GM18520 (cell line): ENCODE measurements at regions not wholly inside any gene's neighbourhood (a gene's known extent, or its start where the extent isn't known, plus 50 kb on each side); places are given as distances from the start of the nearest gene placed in this dataset.
"Not testable (repeated sequence)": the region's sequence is repeated elsewhere in the genome, so short reads cannot be mapped to it uniquely, and the experiment has no call there.

Source experiments
- ATAC-seq: cut with Tn5 transposase; IDR thresholded peaks from one replicate; pipeline ENCODE4 v1.9.1; 2021; ENCODE audit not compliant: unreplicated experiment

- ATAC-seq, result not testable (repeated sequence)
These were observed 70.8 kb downstream of the TBC1D26 start for GRCh38 chr17:15802917-15803316.

GRCh38 chr17:15806825-15807224, 74.7 kb downstream of the TBC1D26 start:
- not testable (repeated sequence) for ATAC-seq

GRCh38 chr17:15813388-15813787, 81.3 kb downstream of the TBC1D26 start:
- not testable (repeated sequence) for ATAC-seq

- not testable (repeated sequence) for ATAC-seq
These were observed 81.9 kb downstream of the TBC1D26 start for GRCh38 chr17:15814003-15814402.

GRCh38 chr17:15817861-15818260, 85.8 kb downstream of the TBC1D26 start:
- ATAC-seq, result not testable (repeated sequence)

GRCh38 chr17:15822280-15822679, 90.2 kb downstream of the TBC1D26 start:
- ATAC-seq, result not testable (repeated sequence)

GRCh38 chr17:15828727-15829314, 96.7 kb downstream of the TBC1D26 start:
- not testable (repeated sequence) for ATAC-seq

- not testable (repeated sequence) for ATAC-seq
These were observed 98.1 kb downstream of the TBC1D26 start for GRCh38 chr17:15830221-15830620.

- ATAC-seq, result peak; percentile 88
These were observed 99.1 kb downstream of the TBC1D26 start for GRCh38 chr17:15831182-15831581.

- not testable (repeated sequence) for ATAC-seq
These were observed 100.9 kb downstream of the TBC1D26 start for GRCh38 chr17:15832921-15833480.

- ATAC-seq, result not testable (repeated sequence)
These were observed 101.8 kb downstream of the TBC1D26 start for GRCh38 chr17:15833890-15834289.

- not testable (repeated sequence) for ATAC-seq
These were observed 103.4 kb downstream of the TBC1D26 start for GRCh38 chr17:15835481-15835880.

- ATAC-seq, result not testable (repeated sequence)
These were observed 104.3 kb downstream of the TBC1D26 start for GRCh38 chr17:15836249-15836982.

GRCh38 chr17:15836991-15837390, 104.9 kb downstream of the TBC1D26 start:
- not testable (repeated sequence) for ATAC-seq

GRCh38 chr17:15847447-15848229, 97.3 kb upstream of the ADORA2B start:
- ATAC-seq, result not testable (repeated sequence)

- ATAC-seq, result not testable (repeated sequence)
These were observed 95.9 kb upstream of the ADORA2B start for GRCh38 chr17:15849054-15849453.

- not testable (repeated sequence) for ATAC-seq
These were observed 94.9 kb upstream of the ADORA2B start for GRCh38 chr17:15850071-15850470.

GRCh38 chr17:15850687-15851086, 94.2 kb upstream of the ADORA2B start:
- not testable (repeated sequence) for ATAC-seq

GRCh38 chr17:15852863-15853262, 92.1 kb upstream of the ADORA2B start:
- ATAC-seq, result not testable (repeated sequence)

- ATAC-seq, result not testable (repeated sequence)
These were observed 88.7 kb upstream of the ADORA2B start for GRCh38 chr17:15856191-15856590.

GRCh38 chr17:15856745-15857144, 88.2 kb upstream of the ADORA2B start:
- ATAC-seq, result not testable (repeated sequence)
